IPS DF 4.7 (cell line): ENCODE measurements at regions not wholly inside any gene's neighbourhood (a gene's known extent, or its start where the extent isn't known, plus 50 kb on each side); places are given as distances from the start of the nearest gene placed in this dataset.
"Not testable (repeated sequence)": the region's sequence is repeated elsewhere in the genome, so short reads cannot be mapped to it uniquely, and the experiment has no call there.

Experiments
- DNase-seq: peaks from one replicate; pipeline ENCODE4 v3.0.0-alpha.2; 2013; ENCODE audit warnings: low spot score; ENCODE audit errors: extremely low read depth

GRCh38 chr6:130713144-130713543 is 114.1 kb upstream of the SMLR1 start:
- DNase-seq, result peak; percentile 44

- no peak for DNase-seq
Observed at GRCh38 chr6:130715058-130715457, 112.1 kb upstream of the SMLR1 start.

- no peak for DNase-seq
Observed at GRCh38 chr6:130716466-130716865, 110.7 kb upstream of the SMLR1 start.

GRCh38 chr6:130717657-130718056 is 109.5 kb upstream of the SMLR1 start:
- no peak for DNase-seq

- DNase-seq, result no peak
Observed at GRCh38 chr6:130720076-130720715, 107.0 kb upstream of the SMLR1 start.

- no peak for DNase-seq
Observed at GRCh38 chr6:130724089-130724488, 103.1 kb upstream of the SMLR1 start.

GRCh38 chr6:130725551-130725950 is 101.7 kb upstream of the SMLR1 start:
- DNase-seq, result no peak

- not testable (repeated sequence) for DNase-seq
Observed at GRCh38 chr6:130728064-130728463, 99.1 kb upstream of the SMLR1 start.

GRCh38 chr6:130730600-130730999 is 96.6 kb upstream of the SMLR1 start:
- no peak for DNase-seq

GRCh38 chr6:130734161-130734560 is 93.0 kb upstream of the SMLR1 start:
- no peak for DNase-seq

GRCh38 chr6:130740308-130740707 is 86.9 kb upstream of the SMLR1 start:
- no peak for DNase-seq

- no peak for DNase-seq
Observed at GRCh38 chr6:130742131-130742681, 85.0 kb upstream of the SMLR1 start.

- peak; percentile 62 for DNase-seq
Observed at GRCh38 chr6:130743175-130743574, 84.0 kb upstream of the SMLR1 start.

- DNase-seq, result no peak
Observed at GRCh38 chr6:130744576-130745366, 82.4 kb upstream of the SMLR1 start.

GRCh38 chr6:130748041-130748440 is 79.2 kb upstream of the SMLR1 start:
- DNase-seq, result no peak

GRCh38 chr6:130749402-130749801 is 77.8 kb upstream of the SMLR1 start:
- DNase-seq, result no peak

GRCh38 chr6:130752267-130752666 is 74.9 kb upstream of the SMLR1 start:
- no peak for DNase-seq

GRCh38 chr6:130754786-130755367 is 72.3 kb upstream of the SMLR1 start:
- DNase-seq, result no peak

- no peak for DNase-seq
Observed at GRCh38 chr6:130755368-130756034, 71.7 kb upstream of the SMLR1 start.

GRCh38 chr6:130756824-130757223 is 70.4 kb upstream of the SMLR1 start:
- no peak for DNase-seq

GRCh38 chr6:130758813-130759212 is 68.4 kb upstream of the SMLR1 start:
- no peak for DNase-seq

GRCh38 chr6:130760006-130760405 is 67.2 kb upstream of the SMLR1 start:
- peak; percentile 44 for DNase-seq
